ENCODE measurements at regions not wholly inside any gene's neighbourhood (a gene's known extent, or its start where the extent isn't known, plus 50 kb on each side); places are given as distances from the start of the nearest gene placed in this dataset.

DNA sequence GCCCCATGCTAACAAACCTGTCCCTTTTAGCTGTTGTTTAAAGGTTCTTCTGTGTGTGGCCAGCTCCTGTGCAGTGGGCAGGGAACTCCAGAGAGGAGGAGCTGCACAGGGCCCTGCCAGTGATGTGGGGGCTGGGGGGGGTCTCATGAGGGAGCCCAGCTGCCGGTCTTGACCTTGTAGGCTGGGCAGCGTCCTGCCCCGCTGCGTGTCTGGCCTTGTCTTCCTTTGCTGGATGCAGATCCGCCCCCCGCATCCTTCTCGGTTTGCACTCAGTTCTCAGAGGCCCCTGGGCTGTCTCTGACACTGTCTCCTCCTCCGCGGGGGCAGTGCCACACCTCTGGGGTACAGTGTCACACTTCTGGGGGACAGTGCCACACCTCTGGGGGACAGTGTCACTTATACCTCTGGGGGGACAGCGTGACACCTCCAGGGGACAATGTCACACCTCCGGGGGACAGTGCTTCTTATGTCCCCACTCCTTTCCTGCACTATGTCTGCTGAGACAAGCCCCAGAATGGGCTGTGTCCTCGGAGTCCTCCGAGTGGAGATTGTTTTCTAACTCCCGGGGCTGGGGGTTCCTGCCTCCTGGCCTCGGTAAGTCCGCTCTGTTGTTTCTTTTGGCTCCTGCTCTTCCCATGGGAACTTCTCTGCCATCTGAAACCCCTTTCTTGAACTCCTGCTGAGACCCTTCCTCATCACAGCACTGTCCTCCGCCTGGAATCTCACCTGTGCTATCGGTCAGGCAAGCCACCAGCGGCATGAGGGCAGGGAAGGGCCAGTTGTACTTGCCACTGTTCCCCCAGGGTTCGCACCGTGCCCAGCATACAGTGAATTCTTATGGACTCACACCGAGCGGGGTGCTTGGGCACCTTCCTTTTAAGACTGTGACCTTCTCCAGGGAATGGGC is 788.3 kb downstream of the TBC1D22A start:
- TF ChIP-seq, protein P1, sequence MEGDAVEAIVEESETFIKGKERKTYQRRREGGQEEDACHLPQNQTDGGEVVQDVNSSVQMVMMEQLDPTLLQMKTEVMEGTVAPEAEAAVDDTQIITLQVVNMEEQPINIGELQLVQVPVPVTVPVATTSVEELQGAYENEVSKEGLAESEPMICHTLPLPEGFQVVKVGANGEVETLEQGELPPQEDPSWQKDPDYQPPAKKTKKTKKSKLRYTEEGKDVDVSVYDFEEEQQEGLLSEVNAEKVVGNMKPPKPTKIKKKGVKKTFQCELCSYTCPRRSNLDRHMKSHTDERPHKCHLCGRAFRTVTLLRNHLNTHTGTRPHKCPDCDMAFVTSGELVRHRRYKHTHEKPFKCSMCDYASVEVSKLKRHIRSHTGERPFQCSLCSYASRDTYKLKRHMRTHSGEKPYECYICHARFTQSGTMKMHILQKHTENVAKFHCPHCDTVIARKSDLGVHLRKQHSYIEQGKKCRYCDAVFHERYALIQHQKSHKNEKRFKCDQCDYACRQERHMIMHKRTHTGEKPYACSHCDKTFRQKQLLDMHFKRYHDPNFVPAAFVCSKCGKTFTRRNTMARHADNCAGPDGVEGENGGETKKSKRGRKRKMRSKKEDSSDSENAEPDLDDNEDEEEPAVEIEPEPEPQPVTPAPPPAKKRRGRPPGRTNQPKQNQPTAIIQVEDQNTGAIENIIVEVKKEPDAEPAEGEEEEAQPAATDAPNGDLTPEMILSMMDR (IDR thresholded peaks at IDR 0.05; ENCODE audit: low read length): no peak
- no peak for TF ChIP-seq EZH2 (optimal IDR thresholded peaks at IDR 0.05; ENCODE audit: low read depth, low read length)
- TF ChIP-seq EZH2phosphoT487 (IDR thresholded peaks at IDR 0.05; ENCODE audit: low read length): no peak

All from MM.1S (cell line).